ENCODE measurements at regions not wholly inside any gene's neighbourhood (a gene's known extent, or its start where the extent isn't known, plus 50 kb on each side); places are given as distances from the start of the nearest gene placed in this dataset.

DNA sequence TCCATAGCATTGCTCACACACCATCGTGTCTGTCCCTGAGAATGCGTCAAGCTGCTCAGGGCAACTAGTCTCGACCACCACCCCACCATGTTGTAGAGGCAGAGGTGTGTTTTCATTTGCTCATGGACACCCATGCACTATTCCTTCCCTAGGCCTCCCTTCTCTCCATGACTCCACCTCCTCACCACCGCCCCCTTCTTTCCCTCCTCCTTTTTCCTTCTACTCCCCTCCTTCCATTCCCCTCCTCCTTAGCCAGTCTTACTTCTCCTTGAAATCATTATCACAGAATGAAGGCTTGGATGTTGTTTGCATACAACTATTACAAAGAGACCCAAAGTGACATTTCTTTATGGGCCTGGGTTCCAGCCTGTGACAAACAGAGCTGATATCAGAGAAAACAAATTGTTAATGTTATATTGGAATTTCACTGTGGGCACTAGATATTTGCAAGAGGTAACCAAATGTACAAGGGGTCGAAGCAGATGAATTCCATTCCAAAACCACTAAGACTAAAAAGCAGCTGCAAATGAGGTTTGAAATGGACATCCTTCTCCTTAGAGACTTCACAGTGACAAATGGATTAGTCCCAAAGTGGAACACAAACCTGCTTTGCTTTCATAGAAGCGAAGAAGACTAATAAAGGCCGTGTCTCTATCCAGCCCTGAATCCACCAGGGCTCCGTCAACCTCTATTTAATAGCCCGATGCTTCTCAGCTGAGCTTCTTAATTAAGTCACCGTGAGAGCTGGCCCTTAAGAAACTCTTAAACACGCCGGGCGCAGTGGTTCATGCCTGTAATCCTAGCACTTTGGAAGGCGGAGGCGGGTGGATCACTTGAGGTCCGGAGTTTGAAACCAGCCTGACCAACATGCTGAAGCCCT is 275.8 kb upstream of the SULF2 start:
- Histone ChIP-seq H4K20me1 (ENCODE audit: insufficient read depth) (no peaks in the 10 kb centered on the region), H3K4me1 (replicated peaks; ENCODE audit: insufficient read depth) (peaks cover 27% of the 10 kb centered on the region), H3K27me3 (ENCODE audit: insufficient read depth, low read depth) (no peaks in the 10 kb centered on the region), H3K27ac (no peak overlapping the region), H3K9me2 (ENCODE audit: insufficient read depth) (no peaks in the 10 kb centered on the region), H3K9me3 (ENCODE audit: insufficient read depth, low read depth) (peaks cover 16% of the 10 kb centered on the region), H3K79me2 (ENCODE audit: low read depth) (no peaks in the 10 kb centered on the region), H3F3A (ENCODE audit: insufficient read depth, low read depth) (peaks cover 19% of the 10 kb centered on the region), H3K36me3 (ENCODE audit: low read depth) (peaks cover 21% of the 10 kb centered on the region), H3K4me2 (no peak overlapping the region), H2AFZ (no peak overlapping the region), H3K4me3 (no peak overlapping the region)
- intact Hi-C loops (cut with micrococcal nuclease; ENCODE audit: unreplicated experiment), result no loop called here
- ChIA-PET POLR2A (ENCODE audit: unreplicated experiment) (no interaction called here), CTCF (no interaction called here)
- no TSS peak for BruUV-seq (replicated peaks)
- TF ChIP-seq CTCF (conservative IDR thresholded peaks at IDR 0.05) (no peak), EZH2 (IDR thresholded peaks at IDR 0.05; ENCODE audit: low read depth) (no peak)
- no peak for DNase-seq

- ChIA-PET CTCF (no interaction called here), POLR2A (ENCODE audit: unreplicated experiment) (no interaction called here)
- no peaks in the 10 kb centered on the region for H3K9me2 ChIP-seq (ENCODE audit: insufficient read depth)
Observed at GRCh38 chr20:48058611-48059559, 273.6 kb upstream of the SULF2 start.

GRCh38 chr20:48057739-48058138 is 272.5 kb upstream of the SULF2 start:
- intact Hi-C loops (cut with micrococcal nuclease; ENCODE audit: unreplicated experiment), result no loop called here
- H3F3A ChIP-seq (ENCODE audit: insufficient read depth, low read depth), result 0 out of 2 replicates have a peak, but pooled peaks cover 2% of the 10 kb centered on the region
- H3K9me3 ChIP-seq (ENCODE audit: insufficient read depth, low read depth), result peaks cover 16% of the 10 kb centered on the region
- no peaks in the 10 kb centered on the region for H3K27me3 ChIP-seq (ENCODE audit: insufficient read depth, low read depth)
- CTCF ChIA-PET, result no interaction called here
- no peak overlapping the region for H3K27ac ChIP-seq
- H3K4me3 ChIP-seq, result no peak overlapping the region
- no peaks in the 10 kb centered on the region for H4K20me1 ChIP-seq (ENCODE audit: insufficient read depth)
- H3K79me2 ChIP-seq (ENCODE audit: low read depth), result no peaks in the 10 kb centered on the region
- TF ChIP-seq CTCF (conservative IDR thresholded peaks at IDR 0.05) (no peak), EZH2 (IDR thresholded peaks at IDR 0.05; ENCODE audit: low read depth) (no peak)
- no peak for DNase-seq
- peaks cover 55% of the 10 kb centered on the region for H3K36me3 ChIP-seq (ENCODE audit: low read depth)
- POLR2A ChIA-PET (ENCODE audit: unreplicated experiment), result interaction anchor here (0.6 kb wide), 1 partner anchor 36 kb away, joined by 5 read pairs; no protein-coding TSS in a partner anchor
- no peak overlapping the region for H2AFZ ChIP-seq
- BruUV-seq (replicated peaks), result no TSS peak
- H3K4me2 ChIP-seq, result no peak overlapping the region
- peaks cover 4% of the 10 kb centered on the region for H3K4me1 ChIP-seq (replicated peaks; ENCODE audit: insufficient read depth)
- no peaks in the 10 kb centered on the region for H3K9me2 ChIP-seq (ENCODE audit: insufficient read depth)

More at GRCh38 chr20:48058611-48059559, 273.6 kb upstream of the SULF2 start:
- Histone ChIP-seq H3K4me1 (replicated peaks; ENCODE audit: insufficient read depth) (peaks cover 5% of the 10 kb centered on the region), H3K27me3 (ENCODE audit: insufficient read depth, low read depth) (no peaks in the 10 kb centered on the region), H3F3A (ENCODE audit: insufficient read depth, low read depth) (peaks cover under 1% of the 10 kb centered on the region; the same call in 1 of the 2 replicates), H3K36me3 (ENCODE audit: low read depth) (peaks cover 43% of the 10 kb centered on the region), H3K4me2 (no peak overlapping the region), H3K79me2 (ENCODE audit: low read depth) (no peaks in the 10 kb centered on the region), H3K4me3 (no peak overlapping the region), H3K9me3 (ENCODE audit: insufficient read depth, low read depth) (peaks cover 16% of the 10 kb centered on the region), H2AFZ (no peak overlapping the region), H4K20me1 (ENCODE audit: insufficient read depth) (no peaks in the 10 kb centered on the region), H3K27ac (no peak overlapping the region)
- BruUV-seq (replicated peaks), result no TSS peak
- no peak for DNase-seq
- intact Hi-C loops (cut with micrococcal nuclease; ENCODE audit: unreplicated experiment), result no loop called here
- no peak for TF ChIP-seq EZH2 (IDR thresholded peaks at IDR 0.05; ENCODE audit: low read depth)
